ENCODE measurements at regions not wholly inside any gene's neighbourhood (a gene's known extent, or its start where the extent isn't known, plus 50 kb on each side); places are given as distances from the start of the nearest gene placed in this dataset.

DNA sequence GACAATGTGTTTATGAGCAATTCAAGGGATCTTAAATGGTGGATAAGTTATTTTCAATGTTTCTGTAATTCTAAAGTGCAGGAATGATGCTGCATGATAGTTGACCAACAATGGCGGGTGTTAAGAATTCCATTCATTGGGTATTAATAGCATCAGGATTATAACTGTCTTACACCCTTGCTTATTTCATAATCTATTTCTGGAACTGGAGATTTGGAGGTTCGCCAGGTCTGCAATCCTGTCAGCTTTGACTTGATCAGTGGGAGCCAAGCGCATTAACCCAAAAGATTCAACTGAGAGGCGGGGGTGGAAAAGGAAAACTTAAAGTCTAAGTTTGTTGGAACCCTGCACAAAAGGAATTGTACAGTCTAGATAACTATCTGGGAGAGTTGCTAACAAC, 114.9 kb upstream of the ZEB1 start:
- CTCF ChIA-PET, result no interaction called here
- DNase-seq, result no peak
- POLR2A ChIA-PET (ENCODE audit: unreplicated experiment), result no interaction called here

DNA sequence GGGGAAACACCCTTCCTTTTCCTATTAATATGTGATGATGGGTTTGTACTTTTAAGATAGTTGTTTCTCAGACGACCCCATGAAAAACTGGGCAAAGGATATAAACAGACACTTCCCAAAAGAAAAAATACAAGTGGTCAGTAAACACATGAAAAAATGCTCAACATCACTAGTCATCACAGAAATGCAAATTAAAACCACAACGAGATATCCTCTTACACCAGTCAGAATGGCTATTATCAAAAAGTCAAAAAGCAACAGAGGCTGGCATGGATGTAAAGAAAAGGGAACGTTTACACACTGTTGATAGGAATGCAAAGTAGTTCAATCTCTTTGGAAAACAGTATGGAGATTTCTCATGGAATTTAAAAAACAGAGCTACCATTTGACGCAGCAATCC, 111.4 kb upstream of the ZEB1 start:
- ChIA-PET CTCF (no interaction called here), POLR2A (ENCODE audit: unreplicated experiment) (no interaction called here)
- intact Hi-C loops (cut with micrococcal nuclease), result no loop called here
- Histone ChIP-seq H2AFZ (ENCODE audit: low read length) (no peak overlapping the region), H3K4me3 (ENCODE audit: low read length) (no peak overlapping the region), H3K9me2 (replicated peaks; ENCODE audit: low read length) (no peaks in the 10 kb centered on the region), H3F3A (ENCODE audit: low read length, unreplicated experiment) (no peaks in the 10 kb centered on the region), H4K20me1 (ENCODE audit: low read length) (no peaks in the 10 kb centered on the region), H3K4me2 (ENCODE audit: low read length) (no peak overlapping the region), H3K27me3 (ENCODE audit: low read length) (no peaks in the 10 kb centered on the region), H3K9me3 (ENCODE audit: low read length) (no peaks in the 10 kb centered on the region), H3K27ac (ENCODE audit: low read length) (no peak overlapping the region), H3K9ac (ENCODE audit: low read length) (no peak overlapping the region), H3K36me3 (ENCODE audit: low read depth, low read length) (no peaks in the 10 kb centered on the region), H3K4me1 (ENCODE audit: insufficient read depth, low read length) (no peaks in the 10 kb centered on the region), H3K79me2 (ENCODE audit: low read length) (no peaks in the 10 kb centered on the region)
- no peak for DNase-seq
- ATAC-seq, result no peak
- no TSS peak for BruUV-seq (replicated peaks)
- TF ChIP-seq EZH2phosphoT487 (IDR thresholded peaks at IDR 0.05; ENCODE audit: borderline replicate concordance, low read length) (no peak), EZH2 (IDR thresholded peaks at IDR 0.05; ENCODE audit: low read length, unreplicated experiment) (no peak)
- TF ChIP-seq, protein P1, sequence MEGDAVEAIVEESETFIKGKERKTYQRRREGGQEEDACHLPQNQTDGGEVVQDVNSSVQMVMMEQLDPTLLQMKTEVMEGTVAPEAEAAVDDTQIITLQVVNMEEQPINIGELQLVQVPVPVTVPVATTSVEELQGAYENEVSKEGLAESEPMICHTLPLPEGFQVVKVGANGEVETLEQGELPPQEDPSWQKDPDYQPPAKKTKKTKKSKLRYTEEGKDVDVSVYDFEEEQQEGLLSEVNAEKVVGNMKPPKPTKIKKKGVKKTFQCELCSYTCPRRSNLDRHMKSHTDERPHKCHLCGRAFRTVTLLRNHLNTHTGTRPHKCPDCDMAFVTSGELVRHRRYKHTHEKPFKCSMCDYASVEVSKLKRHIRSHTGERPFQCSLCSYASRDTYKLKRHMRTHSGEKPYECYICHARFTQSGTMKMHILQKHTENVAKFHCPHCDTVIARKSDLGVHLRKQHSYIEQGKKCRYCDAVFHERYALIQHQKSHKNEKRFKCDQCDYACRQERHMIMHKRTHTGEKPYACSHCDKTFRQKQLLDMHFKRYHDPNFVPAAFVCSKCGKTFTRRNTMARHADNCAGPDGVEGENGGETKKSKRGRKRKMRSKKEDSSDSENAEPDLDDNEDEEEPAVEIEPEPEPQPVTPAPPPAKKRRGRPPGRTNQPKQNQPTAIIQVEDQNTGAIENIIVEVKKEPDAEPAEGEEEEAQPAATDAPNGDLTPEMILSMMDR (conservative IDR thresholded peaks at IDR 0.05; ENCODE audit: low read depth, low read length), result no peak

More for the DNA sequence above, 114.9 kb upstream of the ZEB1 start:
- H3K4me3 ChIP-seq (ENCODE audit: low read length), result no peak overlapping the region
- no peaks in the 10 kb centered on the region for H4K20me1 ChIP-seq (ENCODE audit: low read length)
- H3F3A ChIP-seq (ENCODE audit: low read length, unreplicated experiment), result no peaks in the 10 kb centered on the region
- no peak for ATAC-seq
- no peaks in the 10 kb centered on the region for H3K27me3 ChIP-seq (ENCODE audit: low read length)
- BruUV-seq (replicated peaks), result no TSS peak
- no peaks in the 10 kb centered on the region for H3K79me2 ChIP-seq (ENCODE audit: low read length)
- no peak overlapping the region for H3K27ac ChIP-seq (ENCODE audit: low read length)
- H3K4me2 ChIP-seq (ENCODE audit: low read length), result no peak overlapping the region
- intact Hi-C loops (cut with micrococcal nuclease), result no loop called here
- H3K9me3 ChIP-seq (ENCODE audit: low read length), result no peaks in the 10 kb centered on the region
- no peaks in the 10 kb centered on the region for H3K4me1 ChIP-seq (ENCODE audit: insufficient read depth, low read length)
- no peaks in the 10 kb centered on the region for H3K9me2 ChIP-seq (replicated peaks; ENCODE audit: low read length)
- no peak overlapping the region for H2AFZ ChIP-seq (ENCODE audit: low read length)
- no peak overlapping the region for H3K9ac ChIP-seq (ENCODE audit: low read length)
- TF ChIP-seq, protein P1 (conservative IDR thresholded peaks at IDR 0.05; ENCODE audit: low read depth, low read length), result no peak
- TF ChIP-seq EZH2phosphoT487 (IDR thresholded peaks at IDR 0.05; ENCODE audit: borderline replicate concordance, low read length) (no peak), EZH2 (IDR thresholded peaks at IDR 0.05; ENCODE audit: low read length, unreplicated experiment) (no peak)
- no peaks in the 10 kb centered on the region for H3K36me3 ChIP-seq (ENCODE audit: low read depth, low read length)

DNA sequence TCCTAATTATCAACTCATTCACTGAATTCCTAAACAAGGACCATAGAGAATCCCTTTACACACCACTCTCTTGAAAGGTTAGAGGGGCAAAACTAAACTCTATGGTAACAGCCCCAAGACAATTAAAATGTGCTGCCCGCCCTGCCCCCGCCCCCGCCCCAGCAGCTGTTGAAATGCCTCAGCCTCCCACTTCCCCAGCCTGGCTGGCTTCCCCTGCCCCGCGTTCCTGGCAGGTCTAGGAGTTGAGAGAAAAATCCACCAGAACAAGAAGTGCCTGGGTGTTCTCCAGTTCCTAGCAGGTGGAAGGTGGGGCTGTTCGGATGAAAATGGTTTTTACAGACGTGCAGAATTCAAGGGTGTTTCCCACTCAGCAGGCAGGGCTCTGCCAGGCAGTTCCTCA, 109.5 kb upstream of the ZEB1 start:
- BruUV-seq (replicated peaks), result no TSS peak

More for the DNA sequence above, 109.5 kb upstream of the ZEB1 start:
- intact Hi-C loops (cut with micrococcal nuclease), result no loop called here
- Histone ChIP-seq H4K20me1 (ENCODE audit: low read length) (no peaks in the 10 kb centered on the region), H3K4me2 (ENCODE audit: low read length) (no peak overlapping the region), H3K9ac (ENCODE audit: low read length) (no peak overlapping the region), H3K27me3 (ENCODE audit: low read length) (no peaks in the 10 kb centered on the region), H3F3A (ENCODE audit: low read length, unreplicated experiment) (no peaks in the 10 kb centered on the region), H3K79me2 (ENCODE audit: low read length) (no peaks in the 10 kb centered on the region), H3K9me3 (ENCODE audit: low read length) (no peaks in the 10 kb centered on the region), H3K4me1 (ENCODE audit: insufficient read depth, low read length) (no peaks in the 10 kb centered on the region), H2AFZ (ENCODE audit: low read length) (no peak overlapping the region), H3K36me3 (ENCODE audit: low read depth, low read length) (no peaks in the 10 kb centered on the region), H3K27ac (ENCODE audit: low read length) (no peak overlapping the region), H3K4me3 (ENCODE audit: low read length) (no peak overlapping the region), H3K9me2 (replicated peaks; ENCODE audit: low read length) (no peaks in the 10 kb centered on the region)
- TF ChIP-seq EZH2phosphoT487 (IDR thresholded peaks at IDR 0.05; ENCODE audit: borderline replicate concordance, low read length), result no peak
- TF ChIP-seq, protein P1 (conservative IDR thresholded peaks at IDR 0.05; ENCODE audit: low read depth, low read length), result no peak
- no peak for TF ChIP-seq EZH2 (IDR thresholded peaks at IDR 0.05; ENCODE audit: low read length, unreplicated experiment)
- ChIA-PET POLR2A (ENCODE audit: unreplicated experiment) (no interaction called here), CTCF (no interaction called here)
- no peak for ATAC-seq
- DNase-seq, result no peak

Data from PC-3 (cell line).